ENCODE measurements at regions not wholly inside any gene's neighbourhood (a gene's known extent, or its start where the extent isn't known, plus 50 kb on each side); places are given as distances from the start of the nearest gene placed in this dataset.

GRCh38 chr4:61079976-61080375 is 120.2 kb upstream of the ADGRL3 start:
- no peaks in the 10 kb centered on the region for H3K4me1 ChIP-seq
- no peak overlapping the region for H3K27ac ChIP-seq (replicated peaks)
- intact Hi-C loops (cut with micrococcal nuclease), result no loop called here
- no peak for DNase-seq
- no peak overlapping the region for H3K4me3 ChIP-seq
- H3K27me3 ChIP-seq (ENCODE audit: low read depth), result no peaks in the 10 kb centered on the region
- H3K36me3 ChIP-seq, result no peaks in the 10 kb centered on the region
- TF ChIP-seq, protein P1, sequence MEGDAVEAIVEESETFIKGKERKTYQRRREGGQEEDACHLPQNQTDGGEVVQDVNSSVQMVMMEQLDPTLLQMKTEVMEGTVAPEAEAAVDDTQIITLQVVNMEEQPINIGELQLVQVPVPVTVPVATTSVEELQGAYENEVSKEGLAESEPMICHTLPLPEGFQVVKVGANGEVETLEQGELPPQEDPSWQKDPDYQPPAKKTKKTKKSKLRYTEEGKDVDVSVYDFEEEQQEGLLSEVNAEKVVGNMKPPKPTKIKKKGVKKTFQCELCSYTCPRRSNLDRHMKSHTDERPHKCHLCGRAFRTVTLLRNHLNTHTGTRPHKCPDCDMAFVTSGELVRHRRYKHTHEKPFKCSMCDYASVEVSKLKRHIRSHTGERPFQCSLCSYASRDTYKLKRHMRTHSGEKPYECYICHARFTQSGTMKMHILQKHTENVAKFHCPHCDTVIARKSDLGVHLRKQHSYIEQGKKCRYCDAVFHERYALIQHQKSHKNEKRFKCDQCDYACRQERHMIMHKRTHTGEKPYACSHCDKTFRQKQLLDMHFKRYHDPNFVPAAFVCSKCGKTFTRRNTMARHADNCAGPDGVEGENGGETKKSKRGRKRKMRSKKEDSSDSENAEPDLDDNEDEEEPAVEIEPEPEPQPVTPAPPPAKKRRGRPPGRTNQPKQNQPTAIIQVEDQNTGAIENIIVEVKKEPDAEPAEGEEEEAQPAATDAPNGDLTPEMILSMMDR (IDR thresholded peaks at IDR 0.05; ENCODE audit: borderline replicate concordance), result no peak
- H3K9me3 ChIP-seq (replicated peaks), result peaks cover 21% of the 10 kb centered on the region

- intact Hi-C loops (cut with micrococcal nuclease), result no loop called here
- H3K4me1 ChIP-seq, result no peaks in the 10 kb centered on the region
- H3K4me3 ChIP-seq, result no peak overlapping the region
- H3K9me3 ChIP-seq (replicated peaks), result no peaks in the 10 kb centered on the region
- H3K27me3 ChIP-seq (ENCODE audit: low read depth), result no peaks in the 10 kb centered on the region
- no peak for DNase-seq
- H3K27ac ChIP-seq (replicated peaks), result no peak overlapping the region
- H3K36me3 ChIP-seq, result no peaks in the 10 kb centered on the region
- TF ChIP-seq, protein P1 (IDR thresholded peaks at IDR 0.05; ENCODE audit: borderline replicate concordance), result no peak
Observed at GRCh38 chr4:61085534-61085933, 114.6 kb upstream of the ADGRL3 start.

DNA sequence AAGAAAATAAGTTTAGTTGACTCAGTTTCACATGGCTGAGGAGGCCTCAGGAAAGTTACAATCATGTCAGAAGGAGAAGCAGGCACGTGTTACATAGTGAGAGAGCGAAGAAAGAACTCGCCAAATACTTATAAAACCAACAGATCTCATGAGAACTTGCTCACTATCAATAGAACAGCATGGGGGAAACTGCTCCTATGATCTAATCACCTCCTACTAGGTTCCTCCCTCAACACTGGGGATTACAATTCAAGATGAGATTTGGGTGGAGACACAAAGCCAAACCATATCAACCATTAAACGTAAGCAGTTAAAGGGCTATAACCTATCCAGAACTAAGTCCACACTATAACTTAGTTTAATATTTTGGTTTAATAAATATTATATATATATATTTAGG is 113.8 kb upstream of the ADGRL3 start:
- H3K27me3 ChIP-seq (ENCODE audit: low read depth), result no peaks in the 10 kb centered on the region
- no peak for DNase-seq
- no peak overlapping the region for H3K27ac ChIP-seq (replicated peaks)
- no peaks in the 10 kb centered on the region for H3K9me3 ChIP-seq (replicated peaks)
- no peaks in the 10 kb centered on the region for H3K36me3 ChIP-seq
- no peaks in the 10 kb centered on the region for H3K4me1 ChIP-seq
- no peak overlapping the region for H3K4me3 ChIP-seq
- intact Hi-C loops (cut with micrococcal nuclease), result no loop called here
- TF ChIP-seq, protein P1 (IDR thresholded peaks at IDR 0.05; ENCODE audit: borderline replicate concordance), result no peak

GRCh38 chr4:61086979-61087378 is 113.1 kb upstream of the ADGRL3 start:
- TF ChIP-seq, protein P1 (IDR thresholded peaks at IDR 0.05; ENCODE audit: borderline replicate concordance), result no peak
- DNase-seq, result no peak
- H3K27me3 ChIP-seq (ENCODE audit: low read depth), result no peaks in the 10 kb centered on the region
- no peak overlapping the region for H3K4me3 ChIP-seq
- H3K9me3 ChIP-seq (replicated peaks), result no peaks in the 10 kb centered on the region
- intact Hi-C loops (cut with micrococcal nuclease), result no loop called here
- no peaks in the 10 kb centered on the region for H3K36me3 ChIP-seq
- no peak overlapping the region for H3K27ac ChIP-seq (replicated peaks)
- H3K4me1 ChIP-seq, result no peaks in the 10 kb centered on the region

- TF ChIP-seq, protein P1 (IDR thresholded peaks at IDR 0.05; ENCODE audit: borderline replicate concordance), result no peak
- Histone ChIP-seq H3K36me3 (no peaks in the 10 kb centered on the region), H3K4me1 (no peaks in the 10 kb centered on the region), H3K9me3 (replicated peaks) (no peaks in the 10 kb centered on the region), H3K4me3 (no peak overlapping the region), H3K27me3 (ENCODE audit: low read depth) (no peaks in the 10 kb centered on the region), H3K27ac (replicated peaks) (no peak overlapping the region)
- intact Hi-C loops (cut with micrococcal nuclease), result no loop called here
- no peak for DNase-seq
Observed at GRCh38 chr4:61094854-61095598, 105.1 kb upstream of the ADGRL3 start.

Measured in left ventricle myocardium inferior (tissue), 1 donor.